IPS-18a (cell line): ENCODE measurements at regions not wholly inside any gene's neighbourhood (a gene's known extent, or its start where the extent isn't known, plus 50 kb on each side); places are given as distances from the start of the nearest gene placed in this dataset.
"Not testable (repeated sequence)": the region's sequence is repeated elsewhere in the genome, so short reads cannot be mapped to it uniquely, and the experiment has no call there.

Experiments used
- H3K27ac ChIP-seq: one replicate; pipeline ENCODE4 v1.5.1; 2013; ENCODE audit warnings: low read length
- H3K27me3 ChIP-seq: one replicate; pipeline ENCODE4 v1.6.1; 2013; ENCODE audit warnings: mild to moderate bottlenecking, low read length; ENCODE audit not compliant: control insufficient read depth, insufficient read depth
- H3K36me3 ChIP-seq: one replicate; pipeline ENCODE4 v1.6.1; 2013; ENCODE audit warnings: low read depth, low read length; ENCODE audit not compliant: control insufficient read depth
- H3K4me1 ChIP-seq: one replicate; pipeline ENCODE4 v1.6.1; 2013; ENCODE audit warnings: low read depth, low read length; ENCODE audit not compliant: control insufficient read depth
- H3K4me3 ChIP-seq: one replicate; pipeline ENCODE4 v1.5.1; 2013; ENCODE audit warnings: low read length
- H3K9ac ChIP-seq: one replicate; pipeline ENCODE4 v1.6.1; 2013; ENCODE audit warnings: mild to moderate bottlenecking, low read length, moderate library complexity
- H3K9me3 ChIP-seq: one replicate; pipeline ENCODE4 v1.6.1; 2013; ENCODE audit warnings: low read depth, low read length; ENCODE audit not compliant: control insufficient read depth

- Histone ChIP-seq H3K4me3 (no peak overlapping the region), H3K9me3 (no peaks in the 10 kb centered on the region), H3K36me3 (no peaks in the 10 kb centered on the region), H3K4me1 (no peaks in the 10 kb centered on the region), H3K9ac (no peak overlapping the region), H3K27me3 (no peaks in the 10 kb centered on the region), H3K27ac (no peak overlapping the region)
Observed at GRCh38 chr7:12002428-12002827, 170.4 kb upstream of the THSD7A start.

DNA sequence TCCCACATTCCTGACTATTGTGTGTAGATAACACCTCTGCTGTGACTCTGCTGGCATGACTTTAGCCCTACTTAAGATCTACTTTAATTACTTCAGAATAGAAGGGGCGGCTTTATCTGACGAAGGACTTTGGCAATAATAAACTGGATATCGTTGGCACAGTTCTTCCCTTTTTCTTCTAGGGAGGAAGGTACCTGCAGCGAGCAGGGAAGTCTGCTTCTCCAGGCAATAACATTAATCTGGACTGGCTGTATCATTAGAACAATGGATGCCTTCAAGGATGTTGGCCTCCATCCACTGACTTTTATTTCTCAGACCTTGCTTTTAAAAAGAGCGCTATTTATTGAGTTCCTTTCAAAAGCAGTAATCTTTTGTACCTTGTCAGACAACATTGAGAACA is 172.6 kb upstream of the THSD7A start:
- Histone ChIP-seq H3K9me3 (no peaks in the 10 kb centered on the region), H3K4me3 (no peak overlapping the region), H3K4me1 (no peaks in the 10 kb centered on the region), H3K27ac (no peak overlapping the region), H3K9ac (no peak overlapping the region), H3K27me3 (no peaks in the 10 kb centered on the region), H3K36me3 (no peaks in the 10 kb centered on the region)

- no peaks in the 10 kb centered on the region for H3K27me3 ChIP-seq
- no peak overlapping the region for H3K27ac ChIP-seq
- H3K4me3 ChIP-seq, result no peak overlapping the region
- no peaks in the 10 kb centered on the region for H3K4me1 ChIP-seq
- H3K36me3 ChIP-seq, result no peaks in the 10 kb centered on the region
- H3K9me3 ChIP-seq, result no peaks in the 10 kb centered on the region
- no peak overlapping the region for H3K9ac ChIP-seq
Observed at GRCh38 chr7:12007576-12007975, 175.6 kb upstream of the THSD7A start.

DNA sequence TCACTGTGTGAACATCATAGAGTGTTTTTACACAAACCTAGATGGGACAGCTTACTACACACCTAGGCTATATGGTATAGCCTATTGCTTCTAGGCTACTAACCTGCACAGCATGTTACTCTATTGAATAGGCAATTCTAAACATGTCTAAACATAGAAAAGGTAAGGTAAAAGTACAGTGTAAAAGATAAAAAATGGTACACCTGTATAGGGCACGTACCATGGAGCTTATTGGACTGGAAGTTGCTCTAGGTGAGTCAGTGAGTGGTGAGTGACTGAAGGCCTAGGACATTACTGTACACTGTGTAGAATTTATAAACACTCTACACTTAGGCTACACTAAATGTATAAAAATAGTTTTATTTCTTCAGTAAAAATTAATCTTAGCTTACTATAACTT is 182.0 kb upstream of the THSD7A start:
- no peaks in the 10 kb centered on the region for H3K27me3 ChIP-seq
- no peaks in the 10 kb centered on the region for H3K36me3 ChIP-seq
- H3K9me3 ChIP-seq, result no peaks in the 10 kb centered on the region
- H3K9ac ChIP-seq, result no peak overlapping the region
- H3K27ac ChIP-seq, result no peak overlapping the region
- H3K4me1 ChIP-seq, result peaks cover 3% of the 10 kb centered on the region
- H3K4me3 ChIP-seq, result no peak overlapping the region

- Histone ChIP-seq H3K27ac (no peak overlapping the region), H3K4me1 (peaks cover 3% of the 10 kb centered on the region), H3K36me3 (no peaks in the 10 kb centered on the region), H3K9me3 (no peaks in the 10 kb centered on the region), H3K9ac (no peak overlapping the region), H3K4me3 (no peak overlapping the region), H3K27me3 (no peaks in the 10 kb centered on the region)
Observed at GRCh38 chr7:12016439-12016838, 184.4 kb upstream of the THSD7A start.

DNA sequence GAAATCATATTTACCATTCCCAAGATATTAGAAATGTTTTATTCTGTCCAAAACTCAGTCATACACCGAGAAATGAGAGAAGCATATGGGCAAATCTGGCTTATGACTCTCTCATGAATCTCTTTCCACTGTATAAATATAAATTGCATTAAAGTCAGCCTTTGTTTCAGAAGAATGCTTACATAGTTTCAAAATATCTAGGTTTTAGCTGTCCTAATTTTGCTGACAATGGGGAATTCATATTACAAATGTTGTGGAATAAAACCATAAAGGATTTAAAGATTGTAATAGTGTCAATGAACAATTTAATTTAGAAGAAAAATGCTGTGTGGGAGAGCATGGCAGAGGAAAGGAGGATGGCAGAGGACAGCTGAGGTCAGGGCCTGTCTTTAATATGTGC is 185.0 kb upstream of the THSD7A start:
- Histone ChIP-seq H3K36me3 (no peaks in the 10 kb centered on the region), H3K27ac (no peak overlapping the region), H3K27me3 (no peaks in the 10 kb centered on the region), H3K9ac (no peak overlapping the region), H3K9me3 (no peaks in the 10 kb centered on the region), H3K4me1 (peaks cover 3% of the 10 kb centered on the region), H3K4me3 (no peak overlapping the region)

- not testable (repeated sequence) for H3K36me3 ChIP-seq, H3K4me1 ChIP-seq, H3K27ac ChIP-seq, H3K4me3 ChIP-seq, H3K9ac ChIP-seq, H3K9me3 ChIP-seq, H3K27me3 ChIP-seq
Observed at GRCh38 chr7:12022011-12022410, 189.1 kb upstream of the TMEM106B start.

- Histone ChIP-seq H3K9me3 (no peaks in the 10 kb centered on the region), H3K4me1 (no peaks in the 10 kb centered on the region), H3K9ac (no peak overlapping the region), H3K27ac (no peak overlapping the region), H3K4me3 (no peak overlapping the region), H3K36me3 (no peaks in the 10 kb centered on the region), H3K27me3 (no peaks in the 10 kb centered on the region)
Observed at GRCh38 chr7:12025246-12025645, 185.8 kb upstream of the TMEM106B start.

- H3K4me1 ChIP-seq, result peaks cover 3% of the 10 kb centered on the region
- no peaks in the 10 kb centered on the region for H3K9me3 ChIP-seq
- H3K4me3 ChIP-seq, result no peak overlapping the region
- H3K27me3 ChIP-seq, result no peaks in the 10 kb centered on the region
- no peak overlapping the region for H3K9ac ChIP-seq
- H3K27ac ChIP-seq, result no peak overlapping the region
- H3K36me3 ChIP-seq, result no peaks in the 10 kb centered on the region
Observed at GRCh38 chr7:12028508-12028907, 182.6 kb upstream of the TMEM106B start.

GRCh38 chr7:12030116-12030515 is 181.0 kb upstream of the TMEM106B start:
- H3K36me3 ChIP-seq, result no peaks in the 10 kb centered on the region
- H3K9ac ChIP-seq, result no peak overlapping the region
- H3K27ac ChIP-seq, result no peak overlapping the region
- H3K4me1 ChIP-seq, result peaks cover 3% of the 10 kb centered on the region
- H3K9me3 ChIP-seq, result no peaks in the 10 kb centered on the region
- H3K27me3 ChIP-seq, result no peaks in the 10 kb centered on the region
- no peak overlapping the region for H3K4me3 ChIP-seq

DNA sequence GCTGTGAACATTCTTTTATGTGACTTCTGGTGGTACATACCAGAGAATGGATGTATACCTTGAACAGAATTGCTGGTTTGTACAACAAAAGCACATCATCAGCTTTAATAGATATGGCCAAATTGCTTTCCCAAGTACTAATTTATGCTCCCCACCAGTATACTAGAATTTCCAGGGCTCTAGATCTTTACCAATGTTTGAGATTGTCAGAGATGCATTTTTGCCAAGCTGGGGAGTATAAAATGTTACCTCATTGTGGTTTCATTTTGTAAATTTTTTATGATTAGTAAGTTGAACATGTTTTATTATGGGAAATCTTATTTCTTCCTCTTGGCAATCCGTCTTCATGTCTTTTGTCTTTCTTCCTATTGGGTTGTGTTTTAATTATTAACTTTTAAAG is 179.9 kb upstream of the TMEM106B start:
- H3K4me1 ChIP-seq, result peaks cover 3% of the 10 kb centered on the region
- no peaks in the 10 kb centered on the region for H3K9me3 ChIP-seq
- no peak overlapping the region for H3K4me3 ChIP-seq
- H3K36me3 ChIP-seq, result no peaks in the 10 kb centered on the region
- no peak overlapping the region for H3K9ac ChIP-seq
- H3K27ac ChIP-seq, result no peak overlapping the region
- no peaks in the 10 kb centered on the region for H3K27me3 ChIP-seq

DNA sequence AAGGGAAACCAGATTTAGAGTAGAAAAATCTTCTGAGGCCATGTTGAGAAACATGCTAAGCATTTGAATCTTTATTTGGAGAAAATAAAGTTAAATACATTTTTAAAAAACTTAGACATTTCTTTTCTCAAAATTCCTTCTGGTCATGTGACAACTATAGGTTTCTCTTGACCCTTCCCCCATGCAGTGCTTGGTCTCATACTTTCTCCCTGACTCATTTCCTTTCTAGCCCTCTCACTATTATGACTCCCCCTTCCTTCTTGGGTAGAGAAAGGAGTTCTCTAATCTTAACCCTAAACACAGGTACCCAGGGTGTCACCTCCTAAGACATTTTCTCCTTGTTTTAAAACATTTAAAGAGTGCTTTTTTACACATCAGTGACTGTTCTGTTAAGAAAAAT is 179.5 kb upstream of the TMEM106B start:
- Histone ChIP-seq H3K9me3 (no peaks in the 10 kb centered on the region), H3K4me1 (peaks cover 3% of the 10 kb centered on the region), H3K9ac (no peak overlapping the region), H3K4me3 (no peak overlapping the region), H3K27me3 (no peaks in the 10 kb centered on the region), H3K36me3 (no peaks in the 10 kb centered on the region), H3K27ac (no peak overlapping the region)
